ENCODE measurements at regions not wholly inside any gene's neighbourhood (a gene's known extent, or its start where the extent isn't known, plus 50 kb on each side); places are given as distances from the start of the nearest gene placed in this dataset.
"Not testable (repeated sequence)": the region's sequence is repeated elsewhere in the genome, so short reads cannot be mapped to it uniquely, and the experiment has no call there.

DNA sequence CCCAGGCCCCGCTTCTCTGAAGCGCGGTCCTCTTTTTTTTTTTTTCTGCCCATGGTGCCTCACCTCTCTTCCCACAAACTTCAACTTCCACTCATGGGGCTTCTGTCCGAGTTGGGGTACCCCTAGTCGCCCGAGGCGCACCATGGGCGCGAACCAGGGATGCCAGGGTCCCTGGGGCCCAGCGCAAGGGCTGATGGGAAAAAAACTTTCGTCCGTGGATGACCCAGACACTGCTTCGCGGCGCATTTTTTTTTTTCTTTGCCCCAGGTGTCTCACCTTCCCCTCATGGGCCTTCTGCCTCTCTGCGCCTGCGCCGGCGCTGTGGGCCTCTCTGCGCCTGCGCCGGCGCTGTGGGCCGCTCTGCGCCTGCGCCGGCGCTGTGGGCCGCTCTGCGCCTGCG lies 1268.8 kb downstream of the FOXD4L5 start:
- peak; percentile 9 for DNase-seq

- DNase-seq: no peak
Measured at GRCh38 chr9:64015136-64015535, 1269.9 kb downstream of the FOXD4L5 start.

DNA sequence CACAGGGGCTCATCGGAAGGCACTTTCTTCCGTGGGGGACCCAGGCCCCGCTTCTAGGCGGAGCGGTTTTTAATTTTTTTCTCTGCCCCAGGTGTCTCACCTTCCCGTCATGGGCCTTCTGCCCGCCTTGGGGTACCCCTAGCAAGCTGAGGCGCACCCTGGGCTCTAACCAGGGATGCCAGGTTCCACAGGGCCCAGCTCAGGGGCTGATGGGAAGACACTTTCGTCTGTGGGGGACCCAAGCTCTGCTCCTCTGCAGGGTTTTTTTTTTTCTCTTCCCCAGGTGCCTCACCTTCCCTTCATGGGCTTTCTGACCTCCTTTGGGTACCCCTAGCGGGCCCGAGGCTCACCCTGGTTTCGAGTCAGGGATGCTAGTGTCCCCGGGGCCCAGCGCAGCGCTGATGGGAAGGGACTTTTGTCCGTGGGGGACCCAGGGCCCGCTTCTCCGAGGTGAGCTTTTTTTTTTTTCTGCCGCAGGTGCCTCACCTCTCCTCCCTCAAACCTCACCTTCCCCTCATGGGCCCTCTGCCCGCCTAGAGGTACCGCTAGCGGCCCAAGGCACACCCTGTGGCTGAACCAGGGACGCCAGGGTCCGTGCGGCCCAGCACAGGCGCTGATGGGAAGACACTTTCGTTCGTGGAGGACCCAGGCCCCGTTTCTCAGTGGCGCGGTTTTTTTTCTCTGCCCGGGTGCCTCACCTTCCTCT lies 1270.5 kb downstream of the FOXD4L5 start:
- DNase-seq: not testable (repeated sequence)

DNA sequence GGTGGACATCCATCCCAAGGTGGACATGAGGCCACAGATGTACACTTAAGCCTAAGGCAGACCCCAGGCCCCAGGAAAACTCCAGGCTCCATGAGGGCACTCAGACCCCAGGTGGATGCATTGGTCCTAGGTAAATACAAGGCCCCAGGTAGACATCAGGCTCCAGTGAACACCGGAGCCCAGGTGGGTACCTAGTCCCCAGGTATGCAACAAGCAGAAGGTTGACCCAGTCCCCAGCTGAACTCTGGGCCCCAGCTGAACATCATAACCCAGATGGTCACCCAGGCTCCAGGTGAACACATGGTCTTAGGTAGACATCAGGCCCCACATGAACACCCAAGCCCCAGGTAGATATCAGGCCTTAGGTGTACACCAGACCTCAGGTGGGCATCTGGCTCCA lies 1271.9 kb downstream of the FOXD4L5 start:
- DNase-seq: not testable (repeated sequence)

GRCh38 chr9:64012014-64012413 lies 1273.0 kb downstream of the FOXD4L5 start:
- DNase-seq: not testable (repeated sequence)

DNA sequence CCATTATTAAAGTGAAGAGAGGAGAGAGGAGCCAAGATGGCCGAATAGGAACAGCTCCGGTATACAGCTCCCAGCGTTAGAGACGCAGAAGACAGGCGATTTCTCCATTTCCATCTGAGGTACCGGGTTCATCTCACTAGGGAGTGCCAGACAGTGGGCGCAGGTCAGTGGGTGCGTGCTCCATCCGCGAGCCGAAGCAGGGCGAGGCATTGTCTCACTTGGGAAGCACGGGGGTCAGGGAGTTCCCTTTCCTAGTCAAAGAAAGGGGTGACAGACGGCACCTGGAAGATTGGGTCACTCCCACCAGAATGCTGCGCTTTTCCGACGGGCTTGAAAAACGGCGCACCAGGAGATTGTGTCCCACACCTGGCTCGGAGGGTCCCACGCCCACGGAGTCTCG lies 1305.3 kb downstream of the FOXD4L5 start:
- DNase-seq: not testable (repeated sequence)
